OCI-M1 (cell line): ENCODE measurements at regions not wholly inside any gene's neighbourhood (a gene's known extent, or its start where the extent isn't known, plus 50 kb on each side); places are given as distances from the start of the nearest gene placed in this dataset.

Experiments
- DNase-seq: peaks from one replicate; lab custom pipeline; 2025; lab: John Stamatoyannopoulos, UW

DNA sequence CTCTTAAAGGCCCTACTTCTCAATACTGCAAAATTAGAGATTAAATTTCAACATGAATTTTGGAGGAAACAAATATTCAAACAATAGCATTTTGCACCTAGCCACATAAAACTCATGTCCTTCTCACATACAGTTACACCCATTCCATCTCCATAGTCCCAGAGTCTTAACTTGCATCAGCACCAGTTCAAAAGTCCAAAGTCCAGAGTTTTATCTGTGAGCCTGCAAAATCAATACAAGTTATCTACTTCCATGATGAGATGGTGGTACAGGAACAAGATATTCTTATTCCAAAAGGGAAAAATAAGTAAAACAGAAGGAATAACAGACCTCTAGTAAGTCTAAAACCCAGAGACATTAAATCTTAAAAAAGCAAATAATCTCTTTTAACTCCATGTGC lies 686.0 kb upstream of the ADGRL4 start:
- no peak for DNase-seq

DNA sequence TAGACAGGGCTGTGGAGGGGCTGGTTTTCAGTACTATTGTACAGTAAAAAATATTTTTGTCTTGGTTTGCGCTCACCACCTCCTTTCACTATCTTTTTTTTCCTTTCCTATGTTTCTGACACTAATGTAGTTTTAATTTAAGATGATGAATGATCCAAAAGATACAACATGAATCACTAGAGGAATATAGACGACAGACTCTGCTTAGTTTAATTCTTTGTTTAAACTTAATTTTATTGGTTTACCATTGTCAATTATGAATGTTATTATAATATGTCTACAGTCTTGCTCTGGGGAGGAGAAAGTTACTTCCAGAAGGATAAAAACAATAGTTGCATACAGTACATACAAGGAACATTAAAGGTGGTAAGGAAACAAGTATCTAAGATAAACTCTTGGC lies 682.4 kb upstream of the ADGRL4 start:
- no peak for DNase-seq

DNA sequence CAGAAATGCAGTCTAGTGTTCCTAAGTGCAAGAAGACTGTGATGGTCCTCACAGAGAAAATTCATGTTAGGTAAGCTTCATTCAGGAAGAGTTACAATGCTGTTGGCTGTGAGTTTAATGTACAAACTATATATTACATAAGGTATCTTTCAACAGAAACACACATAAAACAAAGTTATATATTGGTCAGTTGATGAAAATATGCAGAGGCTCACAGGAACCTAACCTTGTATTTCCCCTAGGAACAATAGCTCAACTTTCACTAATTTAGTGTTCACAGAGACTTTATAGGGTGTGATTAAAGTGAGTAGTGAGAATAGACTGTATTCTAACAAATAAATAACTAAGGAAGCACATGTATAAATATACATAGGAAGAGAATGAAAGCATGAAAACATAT lies 676.9 kb upstream of the ADGRL4 start:
- no peak for DNase-seq

DNA sequence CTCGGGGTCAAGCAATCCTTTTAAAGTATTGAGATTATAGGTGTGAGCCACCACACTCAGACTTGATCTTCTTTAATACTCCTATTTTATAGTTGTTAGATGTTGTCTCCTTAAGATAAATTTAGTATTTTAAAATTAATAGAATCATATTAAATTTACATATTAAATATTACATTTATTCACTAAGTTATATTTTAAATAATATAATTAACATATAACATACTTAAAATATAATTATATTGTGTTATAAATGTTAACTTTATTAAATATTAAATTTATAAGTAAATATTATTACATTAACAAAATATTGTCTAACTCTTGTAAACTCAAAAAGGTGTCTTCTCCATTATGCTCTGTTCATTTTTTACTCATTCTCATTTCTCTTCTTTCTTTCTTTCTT lies 675.9 kb upstream of the ADGRL4 start:
- DNase-seq, result no peak

DNA sequence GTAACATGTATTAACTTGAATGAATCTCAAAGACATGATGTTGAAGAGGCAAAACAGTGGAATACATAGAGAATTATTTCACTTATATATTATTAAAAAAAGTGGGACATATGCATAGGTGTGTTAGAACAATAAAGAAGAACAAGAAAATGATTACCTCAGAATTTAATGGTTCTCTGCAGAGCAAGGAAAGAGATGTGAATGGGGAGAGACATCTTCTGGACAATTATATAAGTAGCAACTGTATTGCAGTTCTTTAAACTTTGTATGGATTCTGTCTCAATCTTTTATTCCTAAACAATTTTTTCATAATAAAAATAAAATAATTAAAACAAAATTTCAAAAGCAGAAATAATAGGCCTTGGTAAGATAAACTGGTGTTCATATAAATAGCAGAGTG lies 674.9 kb upstream of the ADGRL4 start:
- no peak for DNase-seq

DNA sequence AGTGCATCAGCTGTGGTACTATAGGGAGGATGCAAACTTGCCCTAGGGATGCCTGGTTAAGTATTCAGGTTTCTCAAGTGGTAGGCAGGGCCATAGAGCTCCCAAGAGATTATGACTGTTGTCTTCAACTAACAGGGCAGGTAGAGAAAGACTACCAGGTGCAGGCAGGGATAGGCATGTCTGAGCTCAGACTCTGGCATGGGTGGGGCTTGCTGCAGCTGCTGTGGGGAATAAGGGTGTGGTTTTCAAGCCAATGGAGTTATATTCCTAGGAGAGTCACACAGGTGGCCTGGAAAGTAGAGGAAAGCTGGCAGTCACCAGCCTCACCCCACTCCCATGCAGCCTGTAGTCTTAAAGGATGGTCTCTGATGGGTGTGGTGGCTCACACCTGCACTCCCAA lies 673.4 kb upstream of the ADGRL4 start:
- no peak for DNase-seq

DNA sequence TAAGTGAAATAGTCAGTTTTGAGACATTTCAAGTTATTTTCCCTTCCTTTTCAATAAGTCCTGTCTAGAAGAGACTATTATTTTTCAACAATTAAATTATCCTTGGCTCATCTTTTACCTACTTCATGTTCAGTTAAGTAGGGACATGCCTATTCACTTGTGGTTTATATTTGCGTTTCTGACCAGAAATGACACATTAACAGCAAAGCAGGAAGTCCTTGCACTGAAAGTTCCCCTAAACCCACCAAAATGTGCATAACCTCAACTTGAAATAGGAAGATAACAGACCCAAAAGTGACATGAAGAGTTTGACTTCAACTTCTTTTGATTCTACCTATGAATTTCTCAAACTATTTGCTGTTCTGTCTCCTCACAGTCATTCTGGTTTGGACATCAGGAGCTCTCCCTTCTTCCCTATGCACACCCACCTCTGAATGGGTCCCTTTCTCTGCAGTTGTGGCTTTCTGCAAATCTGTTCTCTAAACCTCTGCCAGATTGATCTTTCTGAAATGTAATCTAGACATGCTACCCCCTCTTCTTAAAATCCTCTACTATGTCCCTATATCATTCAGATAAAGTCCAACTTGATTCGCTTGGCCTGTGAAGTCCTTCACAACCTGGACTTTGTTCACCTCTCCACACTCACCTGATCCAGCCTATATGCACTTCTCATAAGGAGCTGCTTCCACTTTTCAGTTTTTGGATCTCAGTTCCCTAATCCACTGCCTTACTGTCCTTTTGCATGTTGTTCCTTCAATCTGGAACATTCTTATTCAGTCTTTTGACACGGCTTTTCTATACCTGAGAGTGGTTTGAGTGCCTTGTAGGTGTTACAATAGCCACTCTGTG lies 661.5 kb upstream of the ADGRL4 start:
- DNase-seq, result peak; percentile 44

DNA sequence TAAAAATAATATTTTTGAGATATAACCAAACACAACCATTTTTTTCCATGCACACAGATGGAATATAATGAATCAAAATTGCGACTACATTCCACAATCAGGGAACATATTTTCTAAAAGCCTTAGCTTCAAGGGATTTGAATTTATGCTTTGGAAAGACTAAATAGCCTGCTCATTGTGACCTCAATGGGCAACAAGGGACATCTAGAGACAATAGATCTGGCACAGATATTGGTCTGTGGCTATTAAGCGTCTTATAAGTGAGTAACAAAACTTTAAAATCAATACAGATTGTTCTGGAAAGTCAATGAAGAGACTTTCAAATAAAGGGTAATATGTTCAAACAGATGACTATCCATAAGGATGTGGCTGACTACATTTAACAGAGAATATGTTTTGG lies 660.6 kb upstream of the ADGRL4 start:
- DNase-seq, result no peak

DNA sequence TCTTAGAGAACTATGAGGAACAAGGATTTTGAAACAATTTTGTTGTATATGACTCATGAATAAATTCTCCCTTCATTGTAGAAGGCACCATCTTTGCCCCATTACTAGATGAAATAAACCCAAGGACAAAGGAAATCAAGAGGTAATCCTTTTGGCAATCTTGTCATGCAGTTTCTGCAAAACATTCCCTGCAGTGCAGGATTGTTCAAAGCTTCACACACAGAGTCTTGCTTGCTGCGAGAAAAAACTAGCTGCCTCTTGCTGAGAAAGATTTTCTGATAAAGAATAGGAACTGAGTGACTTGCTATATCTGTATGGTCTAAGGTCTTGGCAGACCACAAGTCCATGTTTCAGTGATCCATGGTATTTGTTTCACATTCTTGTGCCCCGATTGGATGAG lies 657.4 kb upstream of the ADGRL4 start:
- DNase-seq, result peak; percentile 85

DNA sequence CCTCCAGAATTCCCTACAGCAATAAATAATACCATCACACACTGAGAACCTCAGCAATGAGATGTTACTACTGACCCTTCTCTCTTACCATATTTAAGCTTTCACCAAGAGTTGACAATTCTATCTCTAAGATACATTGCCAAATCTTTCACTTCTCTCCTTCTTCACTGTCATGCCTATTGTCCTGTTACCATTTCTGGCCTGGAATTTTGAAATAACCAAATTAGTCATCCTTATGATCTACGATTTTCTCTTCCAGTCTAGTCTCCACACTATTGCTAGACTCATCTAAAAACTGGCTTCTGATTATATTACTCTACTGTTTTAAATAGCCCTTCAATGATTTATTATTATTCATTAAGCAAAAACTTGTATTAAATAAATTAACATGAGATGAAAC lies 656.1 kb upstream of the ADGRL4 start:
- DNase-seq, result no peak

DNA sequence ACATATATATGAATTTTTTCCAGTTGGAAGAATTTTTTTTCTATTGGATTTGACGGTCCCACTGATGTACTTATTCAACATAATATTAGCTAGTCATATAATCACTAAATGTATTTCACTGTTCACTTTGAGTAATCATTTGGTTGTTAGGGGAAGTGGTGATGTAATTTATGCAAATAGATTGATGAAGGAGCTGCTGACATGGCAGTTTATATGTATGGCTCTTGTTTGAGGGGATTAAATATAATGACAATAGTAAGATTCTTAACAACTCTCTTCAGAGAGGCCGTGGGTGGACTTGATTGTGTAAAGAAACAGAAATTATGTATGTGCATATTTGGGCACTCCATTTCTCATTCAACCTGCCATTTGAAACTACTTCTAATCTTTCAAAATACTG lies 653.6 kb upstream of the ADGRL4 start:
- no peak for DNase-seq

DNA sequence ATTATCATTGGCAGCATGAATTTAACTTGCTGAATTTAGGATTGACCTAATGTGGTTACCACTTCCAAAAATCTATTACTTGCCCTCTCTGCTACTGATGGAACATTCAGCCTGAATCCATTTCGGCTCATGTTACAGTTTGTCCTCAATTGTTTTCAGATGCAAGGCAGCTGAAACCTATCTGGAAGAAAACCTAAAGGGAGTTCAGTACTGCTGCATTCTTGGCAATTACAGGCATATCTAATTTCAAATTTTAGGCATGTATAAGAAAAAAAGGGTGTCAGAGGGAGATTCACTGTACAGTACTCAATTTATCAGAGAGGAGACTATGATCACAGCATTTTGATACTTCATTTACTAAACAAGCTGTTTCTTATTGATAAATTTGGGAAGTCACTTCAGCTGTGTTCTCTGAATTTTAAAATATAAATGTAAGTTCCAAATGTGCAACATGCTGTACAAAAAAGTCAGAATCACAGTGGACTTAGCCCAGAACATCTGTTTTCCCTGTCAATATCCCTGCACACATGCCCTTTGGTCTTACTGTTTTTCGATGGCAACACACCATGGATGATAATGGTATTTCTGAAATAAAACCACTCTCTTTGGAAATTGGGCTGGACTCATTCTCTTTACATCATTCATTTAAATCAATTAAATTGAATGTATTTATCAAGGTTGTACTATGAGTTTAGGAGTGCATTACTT lies 651.6 kb upstream of the ADGRL4 start:
- no peak for DNase-seq

DNA sequence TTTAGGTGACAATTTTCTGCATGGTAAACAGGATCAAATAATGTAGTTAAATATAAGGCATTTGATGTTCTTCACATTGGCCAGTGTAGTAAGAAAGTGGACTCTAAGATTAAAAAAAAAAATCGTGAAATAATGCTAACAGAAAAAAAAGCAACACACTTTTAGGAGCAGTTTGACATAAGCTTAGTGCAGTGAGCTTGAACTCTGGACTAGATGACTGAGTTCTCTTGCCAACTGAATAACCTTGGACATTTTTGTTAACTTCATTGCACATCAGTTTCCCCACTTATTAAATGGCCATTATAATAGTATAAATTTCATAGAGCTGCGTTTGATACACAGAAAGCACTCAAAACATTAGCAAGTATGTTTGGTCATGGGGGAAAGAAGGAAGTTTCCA lies 649.3 kb upstream of the ADGRL4 start:
- DNase-seq, result no peak

DNA sequence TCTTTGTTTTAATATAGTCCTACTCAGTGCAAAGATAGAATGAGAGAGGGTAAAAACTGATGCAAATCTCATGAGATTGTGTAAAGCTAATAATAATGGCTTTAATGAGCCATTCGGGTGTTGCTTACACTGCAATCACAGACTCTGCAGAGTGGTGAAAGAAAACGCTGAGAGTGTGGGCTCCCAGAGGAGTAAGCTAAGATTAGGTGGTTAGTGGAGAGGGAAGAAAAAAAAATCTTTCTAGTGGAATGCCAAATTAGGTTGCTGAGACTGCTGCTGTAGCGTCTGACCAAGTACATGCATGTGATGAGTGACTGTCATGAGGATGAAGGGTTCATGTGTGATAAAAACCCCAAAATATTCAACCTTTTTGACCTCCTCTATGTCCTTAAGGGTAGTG lies 645.9 kb upstream of the ADGRL4 start:
- no peak for DNase-seq

DNA sequence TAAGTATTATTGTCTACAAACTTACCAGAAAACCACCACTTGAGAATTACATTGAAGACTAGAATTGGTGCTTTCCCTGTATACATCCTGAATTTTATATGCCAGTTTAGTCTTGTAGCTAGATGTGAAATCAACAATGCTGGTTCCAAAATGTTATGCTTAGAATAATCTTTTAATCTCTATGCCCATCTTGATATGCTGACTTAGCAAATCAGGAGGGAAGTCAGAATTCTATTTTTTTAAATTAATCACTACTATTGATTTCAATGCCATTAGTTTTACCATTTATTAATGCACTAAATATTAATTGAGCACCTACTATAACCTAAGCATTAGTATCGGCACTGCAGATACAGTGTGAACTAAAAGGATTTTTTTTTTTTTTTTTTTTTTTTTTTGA lies 641.6 kb upstream of the ADGRL4 start:
- no peak for DNase-seq

DNA sequence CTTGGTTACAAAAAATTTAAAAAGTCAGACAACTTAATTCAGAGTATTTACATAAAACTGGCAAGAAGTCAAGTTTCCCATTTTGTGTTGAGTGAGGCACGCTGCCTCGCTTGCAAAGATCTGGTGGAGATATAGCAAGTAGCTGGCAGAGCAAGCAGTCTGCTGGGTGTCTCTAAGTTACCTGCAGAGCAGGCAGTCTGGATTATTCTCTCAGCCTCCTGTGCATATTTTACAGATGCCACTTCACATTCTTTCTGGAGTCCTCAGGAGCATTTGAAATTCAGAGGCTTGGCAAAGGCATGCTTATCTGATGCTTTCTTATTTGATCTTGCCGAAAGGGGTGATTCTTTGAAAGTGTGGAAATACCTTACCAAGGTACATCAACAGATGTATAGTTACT lies 640.4 kb upstream of the ADGRL4 start:
- DNase-seq, result no peak

DNA sequence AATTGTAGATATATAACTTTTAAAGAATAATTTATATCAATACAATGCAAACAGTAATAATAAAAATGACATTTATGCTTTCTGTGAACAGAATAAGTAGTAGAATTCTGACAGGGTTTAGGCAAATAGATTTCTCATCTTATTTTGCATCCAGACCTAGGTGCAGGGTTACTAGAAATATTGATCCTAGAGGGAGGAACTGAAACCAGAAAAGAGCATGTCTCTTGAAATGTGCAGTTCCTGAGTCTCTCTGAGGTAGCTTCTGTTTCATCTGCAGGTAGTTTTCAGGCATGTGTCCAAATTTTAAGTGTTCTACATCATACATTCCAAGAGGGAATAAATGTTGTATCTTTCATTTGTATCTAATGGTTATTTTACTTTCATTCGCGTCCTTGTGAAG lies 631.9 kb upstream of the ADGRL4 start:
- DNase-seq, result no peak

DNA sequence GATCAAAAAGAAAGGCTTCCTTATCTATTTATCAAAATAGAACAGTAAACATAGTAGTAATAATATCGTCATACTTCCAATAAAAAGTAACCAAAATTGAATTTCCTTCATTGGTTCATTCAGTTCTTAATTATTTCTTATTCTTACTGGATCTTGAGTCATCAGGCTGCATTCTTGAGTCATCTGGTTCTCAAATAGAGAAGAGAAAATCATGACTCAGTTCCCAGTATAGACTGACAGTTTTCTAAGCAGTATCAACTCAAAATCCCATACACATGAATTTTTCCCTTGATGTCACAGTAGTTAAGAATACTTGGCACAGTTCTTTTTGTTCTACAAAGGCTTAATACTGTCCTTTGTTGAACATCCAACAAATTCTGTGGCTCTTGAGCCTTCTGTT lies 626.9 kb upstream of the ADGRL4 start:
- no peak for DNase-seq

DNA sequence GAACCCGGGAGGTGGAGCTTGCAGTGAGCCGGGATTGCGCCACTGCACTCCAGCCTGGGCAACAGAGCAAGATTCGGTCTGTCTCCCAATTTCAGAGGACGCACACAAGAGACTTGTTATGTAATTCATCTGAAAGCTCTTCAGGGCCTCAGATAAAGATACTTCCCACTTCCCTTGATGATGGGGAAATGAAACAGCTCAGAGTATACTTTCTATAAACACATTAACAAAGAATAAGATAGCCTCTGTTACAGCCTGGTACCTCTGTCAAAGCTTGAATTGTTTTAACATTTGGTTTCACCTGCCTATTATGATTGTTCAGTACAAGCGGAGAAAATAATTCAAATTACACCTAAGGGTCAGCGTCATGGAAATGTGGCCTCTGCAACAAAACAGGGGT lies 622.9 kb upstream of the ADGRL4 start:
- no peak for DNase-seq

DNA sequence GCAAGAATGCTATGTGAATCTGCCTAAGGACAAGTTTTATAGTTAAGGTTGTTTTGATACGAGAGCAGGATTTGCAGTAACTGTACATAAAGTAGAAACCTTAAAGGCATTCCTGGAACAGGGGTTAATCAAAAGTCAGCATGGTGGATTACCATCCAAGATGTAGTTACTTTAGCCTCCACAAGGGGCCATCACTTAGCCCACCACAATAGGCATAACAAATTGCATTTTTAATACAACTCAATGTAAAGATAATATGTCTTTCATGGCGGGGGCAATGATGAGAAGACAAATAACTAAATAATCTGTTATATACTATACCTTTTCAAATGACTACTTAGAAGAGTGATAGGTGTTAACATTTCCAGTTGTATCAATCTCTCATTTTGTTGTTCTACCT lies 611.2 kb upstream of the ADGRL4 start:
- DNase-seq, result peak; percentile 40

DNA sequence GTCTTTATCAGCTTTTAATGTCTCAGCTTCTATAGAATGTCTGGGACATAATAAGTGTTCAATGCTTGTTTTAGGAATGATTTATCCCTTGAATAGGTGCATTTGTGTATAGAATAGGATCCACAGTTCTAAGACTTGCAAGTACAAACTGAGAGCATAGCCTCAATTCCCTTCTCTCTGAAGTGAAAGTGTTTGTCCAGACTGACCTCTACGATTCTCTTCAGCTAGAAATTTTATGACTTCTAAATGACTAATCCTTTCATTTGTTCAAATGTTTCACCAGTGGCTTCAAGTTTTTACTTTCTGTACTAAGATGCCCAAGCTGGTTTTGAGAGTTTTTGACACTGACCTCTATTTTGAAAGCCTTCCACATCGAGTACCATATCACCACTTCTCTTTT lies 608.2 kb upstream of the ADGRL4 start:
- DNase-seq, result peak; percentile 61

DNA sequence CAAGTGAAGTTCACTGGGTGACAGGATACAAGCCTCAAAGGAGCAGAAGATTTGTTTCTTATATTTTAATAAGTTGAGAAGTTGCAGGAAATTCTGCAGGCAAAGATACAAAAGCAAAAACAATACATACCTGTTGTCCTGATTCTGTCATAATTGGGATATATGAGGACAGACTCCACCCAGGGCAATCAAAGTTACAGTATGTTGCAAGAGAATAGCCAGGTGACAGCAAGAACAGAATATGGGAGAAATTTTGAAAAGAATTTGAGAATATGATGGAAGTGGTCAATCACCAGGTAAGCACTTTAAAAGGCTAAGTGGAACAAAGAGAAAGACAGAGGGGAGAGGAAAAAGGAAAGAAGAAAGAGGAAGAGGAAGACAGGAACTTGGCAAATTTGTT lies 607.6 kb upstream of the ADGRL4 start:
- no peak for DNase-seq

DNA sequence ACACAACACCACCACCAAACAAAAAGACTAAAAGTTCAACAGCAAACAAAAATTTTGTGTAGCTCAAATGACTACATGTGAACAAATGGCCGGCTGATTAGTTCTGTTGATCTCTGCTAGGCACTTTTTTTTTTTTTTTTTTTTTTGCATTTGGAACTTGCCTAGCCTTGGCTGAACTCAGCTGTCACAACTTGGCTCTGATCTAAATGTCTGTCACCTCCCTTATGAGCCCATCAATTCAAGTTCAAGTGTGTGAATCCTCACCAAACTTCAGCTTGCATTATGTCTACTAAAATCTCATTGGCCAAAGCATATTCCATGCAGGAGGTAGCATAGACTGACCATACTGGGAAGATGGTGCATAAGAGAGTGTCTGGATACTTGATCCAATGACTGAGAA lies 606.5 kb upstream of the ADGRL4 start:
- no peak for DNase-seq
